IPS DF 19.7 (cell line): ENCODE measurements at regions not wholly inside any gene's neighbourhood (a gene's known extent, or its start where the extent isn't known, plus 50 kb on each side); places are given as distances from the start of the nearest gene placed in this dataset.
"Not testable (repeated sequence)": the region's sequence is repeated elsewhere in the genome, so short reads cannot be mapped to it uniquely, and the experiment has no call there.

Experiments used
- DNase-seq: peaks from one replicate; pipeline ENCODE4 v3.0.0-alpha.2; 2013; ENCODE audit warnings: low read depth, low spot score

GRCh38 chr16:35572186-35572585 lies 2112.8 kb downstream of the TP53TG3F start:
- no peak for DNase-seq

GRCh38 chr16:35573407-35573806 lies 2114.0 kb downstream of the TP53TG3F start:
- DNase-seq, result no peak

GRCh38 chr16:35574011-35574410 lies 2114.6 kb downstream of the TP53TG3F start:
- DNase-seq, result no peak

- DNase-seq, result no peak
Observed at GRCh38 chr16:35574454-35575431, 2115.3 kb downstream of the TP53TG3F start.

GRCh38 chr16:35575432-35575821 lies 2116.0 kb downstream of the TP53TG3F start:
- DNase-seq, result no peak

- no peak for DNase-seq
Observed at GRCh38 chr16:35585411-35585810, 2126.0 kb downstream of the TP53TG3F start.

GRCh38 chr16:35590913-35591312 lies 2131.5 kb downstream of the TP53TG3F start:
- DNase-seq, result not testable (repeated sequence)

- no peak for DNase-seq
Observed at GRCh38 chr16:35596467-35596866, 2137.1 kb downstream of the TP53TG3F start.

GRCh38 chr16:35598696-35599332 lies 2139.4 kb downstream of the TP53TG3F start:
- no peak for DNase-seq

- DNase-seq, result no peak
Observed at GRCh38 chr16:35599429-35600160, 2140.2 kb downstream of the TP53TG3F start.

- not testable (repeated sequence) for DNase-seq
Observed at GRCh38 chr16:35600161-35600555, 2140.7 kb downstream of the TP53TG3F start.

GRCh38 chr16:35602116-35602515 lies 2142.7 kb downstream of the TP53TG3F start:
- DNase-seq, result no peak

GRCh38 chr16:35603371-35603770 lies 2144.0 kb downstream of the TP53TG3F start:
- DNase-seq, result not testable (repeated sequence)

- no peak for DNase-seq
Observed at GRCh38 chr16:35605921-35606320, 2146.5 kb downstream of the TP53TG3F start.

- DNase-seq, result not testable (repeated sequence)
Observed at GRCh38 chr16:35614883-35615282, 2155.5 kb downstream of the TP53TG3F start.

GRCh38 chr16:35619176-35619575 lies 2159.8 kb downstream of the TP53TG3F start:
- DNase-seq, result not testable (repeated sequence)

- DNase-seq, result no peak
Observed at GRCh38 chr16:35626041-35626440, 2166.6 kb downstream of the TP53TG3F start.

- no peak for DNase-seq
Observed at GRCh38 chr16:35628976-35629375, 2169.6 kb downstream of the TP53TG3F start.

GRCh38 chr16:35631261-35631945 lies 2172.0 kb downstream of the TP53TG3F start:
- DNase-seq, result no peak

GRCh38 chr16:35636480-35637230 lies 2177.2 kb downstream of the TP53TG3F start:
- no peak for DNase-seq

GRCh38 chr16:35637683-35638082 lies 2178.3 kb downstream of the TP53TG3F start:
- DNase-seq, result no peak
